Activated CD4-positive, CD25-positive, alpha-beta regulatory T cell (primary cell): ENCODE measurements at regions not wholly inside any gene's neighbourhood (a gene's known extent, or its start where the extent isn't known, plus 50 kb on each side); places are given as distances from the start of the nearest gene placed in this dataset.
"Not testable (repeated sequence)": the region's sequence is repeated elsewhere in the genome, so short reads cannot be mapped to it uniquely, and the experiment has no call there.

Experiments
- DNase-seq, 4 experiments: peaks; one replicate each; lab custom pipeline; 2025; lab: John Stamatoyannopoulos, UW

DNA sequence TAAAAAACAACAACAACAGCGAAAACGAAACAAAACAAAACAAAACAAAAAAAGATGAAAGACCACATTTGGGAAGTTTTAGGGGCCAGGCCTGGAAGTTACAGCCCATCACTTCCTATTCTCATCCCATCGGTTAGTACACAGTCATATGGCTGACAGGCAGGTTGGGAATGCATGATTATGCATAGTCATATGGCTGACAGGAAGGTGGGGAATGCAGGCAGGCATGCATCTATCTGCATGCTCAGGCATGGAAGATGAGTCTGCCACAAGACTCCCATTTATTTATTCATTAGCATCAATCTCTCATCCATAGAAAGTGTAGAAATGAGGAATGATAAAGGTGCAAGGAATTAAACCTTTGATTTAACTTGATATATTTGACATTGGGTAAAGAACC, 325.3 kb upstream of the MEX3C start:
- no peak for DNase-seq

GRCh38 chr18:51523671-51524070, 326.2 kb upstream of the MEX3C start:
- no peak for DNase-seq

DNA sequence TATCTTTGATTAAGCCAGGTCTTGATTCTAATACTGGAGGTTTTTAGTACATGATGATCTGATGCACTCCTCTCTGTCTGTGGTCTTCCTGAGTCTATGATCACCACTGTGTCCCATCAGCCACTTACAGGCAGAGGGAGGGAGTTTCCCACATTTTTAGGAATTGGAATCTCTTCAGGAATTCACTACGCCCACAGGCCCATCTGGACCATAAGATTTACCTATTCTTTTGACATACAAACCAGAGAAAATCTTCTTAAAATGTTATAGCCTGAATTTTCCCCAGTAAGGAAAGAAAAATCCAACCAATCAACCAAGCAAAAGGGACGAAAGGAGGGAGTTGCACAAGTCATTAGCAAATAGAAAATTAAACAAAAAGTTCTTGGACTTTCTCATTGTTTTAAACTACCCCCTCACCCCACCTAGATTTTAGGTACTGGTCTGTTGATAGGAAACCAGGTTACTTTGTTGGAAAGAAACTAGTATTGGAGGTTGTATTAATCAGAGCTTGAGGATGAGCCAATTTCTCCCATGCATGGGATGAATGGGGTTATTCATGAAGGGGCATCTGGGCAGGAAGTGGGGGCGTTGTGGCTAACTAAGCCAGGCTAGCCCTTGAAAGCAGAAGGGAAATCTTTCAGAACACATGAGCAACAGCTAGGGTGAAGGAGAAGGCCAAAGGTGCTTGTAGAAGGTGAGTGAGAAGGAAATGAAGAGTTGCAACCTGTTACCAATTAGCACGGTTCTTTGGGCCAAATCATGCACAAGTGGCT, 328.2 kb upstream of the MEX3C start:
- DNase-seq, result no peak

DNA sequence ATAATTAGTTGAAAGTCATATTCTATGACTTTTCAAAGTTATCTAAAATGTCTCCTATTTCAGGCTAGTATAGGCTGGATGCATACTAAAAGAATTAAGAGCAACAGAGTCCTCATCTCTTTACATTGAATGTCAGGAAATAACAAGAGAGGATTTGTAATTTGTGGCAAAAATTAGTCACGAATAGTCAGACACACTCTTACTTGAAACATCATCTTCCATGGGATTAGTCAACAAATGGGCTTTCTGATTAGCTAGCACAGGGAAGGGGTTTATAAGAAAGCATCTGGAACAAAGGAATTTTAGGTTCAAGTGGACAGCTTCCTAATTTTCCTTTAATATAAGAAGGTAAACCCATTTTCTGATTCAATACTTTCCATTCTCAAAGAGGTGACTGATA, 330.3 kb upstream of the MEX3C start:
- no peak for DNase-seq

GRCh38 chr18:51531501-51531900, 334.0 kb upstream of the MEX3C start:
- DNase-seq, result no peak

DNA sequence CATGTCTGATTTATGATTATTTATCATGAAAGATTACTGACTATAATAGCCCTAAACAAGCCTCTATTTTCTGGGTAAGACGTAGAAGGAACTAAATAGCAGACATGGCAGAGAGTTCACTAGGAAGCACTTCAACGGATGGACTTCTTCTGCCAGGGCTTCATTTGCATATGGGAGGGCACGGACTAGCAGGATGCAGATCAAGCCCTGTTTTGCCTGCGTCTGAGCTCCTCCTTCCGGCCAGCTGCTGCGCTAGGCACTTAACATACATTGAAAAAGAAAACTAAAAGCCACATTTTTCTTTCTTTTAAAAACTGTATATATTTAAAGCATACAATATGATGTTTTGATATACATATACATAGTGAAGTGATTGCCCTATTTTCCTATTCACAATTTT, 340.0 kb upstream of the MEX3C start:
- no peak for DNase-seq

- no peak for DNase-seq
Measured at GRCh38 chr18:51540562-51540961, 343.1 kb upstream of the MEX3C start.

- DNase-seq, result no peak
Measured at GRCh38 chr18:51541230-51541629, 343.7 kb upstream of the MEX3C start.

DNA sequence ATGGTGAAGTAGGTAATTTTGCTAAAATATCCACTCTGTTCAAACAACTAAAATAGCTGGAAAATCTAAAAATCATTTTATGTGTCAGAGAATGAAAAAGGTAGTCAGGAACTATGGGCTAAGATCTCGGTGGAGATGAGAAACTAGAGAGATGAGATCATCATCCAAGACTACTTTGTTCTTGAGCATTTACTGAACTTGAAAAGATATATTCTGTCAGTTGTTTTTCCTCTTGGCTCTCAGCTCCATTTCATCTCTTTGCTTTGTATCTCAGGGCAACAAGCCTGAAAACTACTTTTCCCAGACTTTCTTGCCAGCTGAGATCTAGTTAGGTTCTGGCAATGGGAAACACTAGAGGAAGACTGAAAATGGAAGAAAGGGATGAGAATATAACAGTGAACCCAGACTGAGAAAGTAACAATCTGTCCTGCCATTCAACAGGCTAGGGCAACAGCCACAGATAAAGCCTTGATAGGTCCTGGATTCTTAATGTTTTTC, 346.2 kb upstream of the MEX3C start:
- no peak for DNase-seq

DNA sequence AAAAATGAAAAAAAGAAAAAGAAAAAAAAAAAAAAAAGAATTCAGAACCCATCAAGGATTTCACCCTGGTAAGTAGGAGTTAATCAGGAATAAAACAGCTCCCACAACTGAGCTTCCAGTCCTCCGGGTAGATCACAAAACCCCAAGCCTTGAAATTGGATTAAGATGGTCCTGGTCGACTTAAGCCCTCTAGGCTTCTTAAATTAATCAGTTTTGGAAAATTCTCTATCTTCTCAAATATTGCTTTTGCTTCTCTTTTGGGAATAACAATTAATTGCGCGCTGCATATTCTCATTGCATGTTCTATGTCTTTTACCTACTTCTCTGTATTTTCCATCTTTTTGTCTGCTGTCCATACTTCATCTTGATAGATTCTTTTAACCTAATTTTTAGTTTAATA, 348.0 kb upstream of the MEX3C start:
- no peak for DNase-seq

DNA sequence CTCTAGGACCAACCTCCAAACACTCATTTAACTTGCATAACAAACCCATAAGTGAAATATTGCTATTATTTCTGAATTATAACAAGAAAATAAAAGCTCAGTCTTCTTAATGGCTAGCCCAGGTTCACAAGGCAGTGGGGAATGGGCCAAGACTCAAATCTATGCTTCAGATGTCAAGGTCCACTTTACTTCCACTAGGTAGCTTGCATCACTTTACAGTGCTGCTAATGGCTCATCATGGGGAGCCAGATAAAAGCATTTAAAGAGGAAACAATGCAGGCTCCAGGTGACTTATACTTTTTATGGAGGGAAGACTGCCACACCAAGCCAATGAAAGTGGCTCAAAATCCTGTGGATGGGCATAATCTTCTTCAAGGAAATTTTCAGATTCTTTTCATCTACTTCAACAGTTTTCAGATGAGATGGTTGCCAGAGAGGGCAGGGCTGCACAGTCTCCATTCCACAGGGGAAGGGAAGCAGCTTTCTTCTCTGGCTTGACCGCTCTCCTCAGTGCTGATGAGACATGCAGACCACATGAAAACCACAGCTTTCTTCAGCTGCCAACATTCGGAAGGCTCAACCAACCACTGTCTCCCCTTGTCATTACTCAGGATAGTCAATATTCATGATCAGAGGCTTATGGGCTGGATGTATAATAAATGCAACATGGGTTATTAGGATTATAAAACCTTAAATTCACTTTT, 361.9 kb upstream of the MEX3C start:
- DNase-seq, result no peak

GRCh38 chr18:51559902-51560287, 362.4 kb upstream of the MEX3C start:
- no peak for DNase-seq

DNA sequence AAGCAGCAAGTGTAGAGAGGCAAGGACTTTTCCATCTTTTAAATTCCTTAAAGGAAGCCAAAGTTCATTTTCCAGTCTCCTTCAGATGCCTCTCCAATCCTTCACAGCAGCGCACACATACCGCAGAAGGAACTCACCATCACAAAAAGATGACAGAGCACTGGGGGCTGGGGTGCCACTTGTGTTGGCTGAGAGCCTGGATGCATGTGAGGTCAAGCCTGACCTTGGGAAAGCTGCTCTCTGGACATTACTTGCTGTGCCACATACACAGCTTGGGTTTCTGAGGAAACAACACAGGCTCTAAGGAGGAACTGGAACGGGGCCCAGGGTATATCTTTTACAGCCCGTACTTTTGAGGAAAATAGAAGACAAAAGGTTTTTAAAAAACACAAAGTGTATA, 364.3 kb upstream of the MEX3C start:
- DNase-seq, result no peak

DNA sequence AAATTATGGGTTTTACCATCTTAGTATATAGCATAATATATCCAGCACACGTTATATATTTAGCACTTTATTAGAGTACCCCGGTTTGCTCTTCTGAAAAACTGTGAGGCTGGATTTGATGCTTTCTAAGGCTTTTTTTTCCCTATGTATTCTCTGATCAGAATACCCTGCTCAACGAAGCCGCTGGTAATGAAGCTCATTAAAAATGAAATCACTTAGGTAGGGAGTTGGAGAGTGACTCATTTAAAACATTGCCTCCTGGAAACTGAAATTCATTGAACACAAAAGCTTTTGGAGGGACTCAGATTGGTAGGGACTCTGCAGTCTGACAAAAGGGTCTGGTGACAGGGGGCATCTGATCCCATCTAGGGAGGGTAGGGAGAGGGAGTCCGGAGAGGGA, 365.4 kb upstream of the MEX3C start:
- no peak for DNase-seq

- no peak for DNase-seq
Measured at GRCh38 chr18:51563396-51563795, 365.9 kb upstream of the MEX3C start.

DNA sequence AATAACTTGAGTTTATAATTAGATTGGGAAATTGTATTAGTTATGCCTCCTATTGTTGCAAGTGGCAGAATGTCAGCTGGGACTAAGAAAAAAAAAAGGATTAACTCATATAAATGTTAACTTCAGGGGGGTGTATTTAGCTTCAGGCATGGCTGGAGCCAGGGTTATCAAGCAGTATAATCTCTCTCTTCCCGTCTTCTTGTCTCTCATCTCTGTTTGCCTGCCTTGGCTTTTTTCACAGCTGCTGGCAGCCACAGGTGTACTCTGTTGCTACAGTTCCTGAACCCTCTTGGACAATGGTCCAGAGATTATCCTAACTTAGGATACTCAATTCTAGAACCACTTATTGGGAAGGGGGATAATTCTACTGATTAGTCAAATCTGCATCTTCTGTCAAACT, 370.7 kb upstream of the MEX3C start:
- DNase-seq, result no peak

DNA sequence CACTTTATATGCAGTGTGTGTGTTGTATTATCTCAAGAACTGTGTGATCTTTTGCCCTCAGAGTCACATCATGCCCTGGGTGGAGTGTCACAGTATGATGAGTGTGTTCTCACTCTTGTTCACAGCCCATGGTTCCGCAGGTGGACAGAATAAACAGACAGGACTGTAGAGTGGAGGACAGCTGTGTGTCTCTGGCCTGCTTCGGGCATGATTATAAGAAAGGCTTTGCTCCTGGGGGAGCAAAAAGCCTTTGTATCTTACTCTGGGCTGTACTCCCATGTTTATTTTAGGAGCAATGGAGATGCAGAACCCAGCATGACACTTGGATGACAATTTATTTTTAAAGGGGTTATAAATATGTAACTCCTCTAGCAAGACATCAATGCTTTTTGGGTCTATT, 371.7 kb upstream of the MEX3C start:
- DNase-seq, result no peak

DNA sequence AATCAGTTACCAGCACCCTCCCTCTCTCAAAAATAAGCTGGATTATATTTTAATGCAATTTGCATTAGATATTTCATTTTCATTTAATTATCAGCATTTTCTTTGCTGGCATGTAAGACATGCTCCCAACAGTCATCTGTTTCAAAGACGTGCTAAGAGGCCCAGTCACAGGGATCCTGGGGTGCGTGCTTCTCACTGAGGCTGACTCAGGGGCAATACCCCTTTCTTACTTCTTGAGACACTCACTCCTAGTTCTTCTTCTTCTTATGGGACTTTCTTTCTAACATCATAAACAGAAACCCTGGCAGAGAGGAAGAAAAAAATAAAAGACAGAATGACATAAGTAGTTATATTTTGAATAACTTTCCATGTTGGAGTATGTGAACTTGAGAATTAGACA, 372.1 kb upstream of the MEX3C start:
- no peak for DNase-seq

- not testable (repeated sequence) for DNase-seq
Measured at GRCh38 chr18:51570071-51570470, 372.6 kb upstream of the MEX3C start.

GRCh38 chr18:51573886-51574285, 376.4 kb upstream of the MEX3C start:
- not testable (repeated sequence) for DNase-seq

DNA sequence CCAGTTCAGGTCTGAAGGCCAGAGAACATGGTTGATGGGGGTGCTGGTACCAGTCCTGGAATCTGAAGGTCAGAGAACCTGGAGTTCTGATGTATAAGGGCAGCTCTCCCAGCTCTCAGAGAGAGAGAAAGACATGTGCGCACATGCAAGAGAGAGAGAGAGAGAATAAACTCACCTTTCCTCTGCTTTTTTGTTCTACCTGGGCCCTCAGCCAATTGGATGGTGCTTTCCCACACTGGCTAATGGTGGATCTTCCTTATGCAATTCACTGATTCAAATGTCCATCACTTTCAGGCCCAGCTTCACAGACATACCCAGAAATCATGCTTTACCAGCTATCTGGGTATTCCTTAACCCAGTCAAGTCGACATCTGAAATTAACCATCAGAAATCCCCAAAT, 377.7 kb upstream of the MEX3C start:
- no peak for DNase-seq

DNA sequence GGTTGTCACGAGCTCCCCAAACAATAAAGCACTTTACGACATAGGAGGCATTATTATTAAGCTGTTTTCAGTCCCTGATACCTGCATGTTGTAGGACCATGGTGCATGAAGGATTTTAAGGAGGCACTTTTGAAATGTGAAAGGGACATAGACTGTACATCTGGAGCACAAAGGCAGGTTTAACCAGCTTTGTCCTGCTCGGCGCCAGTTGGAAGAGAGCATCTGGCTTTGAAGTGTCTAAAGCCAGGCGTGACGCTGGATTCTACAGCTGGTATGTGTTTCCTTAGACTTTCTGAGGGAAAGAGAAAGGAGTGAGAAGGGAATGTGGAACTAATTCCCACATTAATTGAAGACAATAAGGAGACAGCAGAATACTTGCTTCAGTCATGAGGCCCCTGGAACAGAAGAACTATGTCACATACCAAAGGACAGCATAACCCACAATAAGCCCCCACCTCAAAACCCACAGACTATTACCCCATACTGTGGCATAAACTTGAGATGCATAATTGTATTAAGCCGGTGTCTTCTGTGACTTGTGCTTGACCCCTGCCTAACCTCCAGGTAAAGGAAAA, 381.0 kb upstream of the MEX3C start:
- no peak for DNase-seq

DNA sequence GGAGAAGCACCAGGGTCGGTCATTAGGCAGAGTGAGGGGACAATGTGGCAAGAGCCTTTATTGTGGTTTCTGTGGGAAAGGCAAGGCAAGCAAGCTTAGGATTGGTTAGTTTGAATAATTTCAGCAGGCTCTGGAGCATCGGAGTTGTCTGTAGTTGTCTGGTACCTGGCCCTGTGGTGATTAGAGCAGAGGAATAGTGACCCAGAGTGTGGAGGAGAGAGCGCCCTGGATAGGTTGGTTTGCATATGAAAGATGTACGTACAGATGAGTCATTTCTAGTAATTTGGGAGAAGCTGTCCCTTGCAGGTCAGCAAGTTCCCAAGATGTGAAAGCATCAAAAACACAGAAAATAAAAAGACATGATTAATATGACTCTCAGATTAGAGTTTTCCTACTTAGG, 383.1 kb upstream of the MEX3C start:
- no peak for DNase-seq
